ENCODE measurements at regions not wholly inside any gene's neighbourhood (a gene's known extent, or its start where the extent isn't known, plus 50 kb on each side); places are given as distances from the start of the nearest gene placed in this dataset.

DNA sequence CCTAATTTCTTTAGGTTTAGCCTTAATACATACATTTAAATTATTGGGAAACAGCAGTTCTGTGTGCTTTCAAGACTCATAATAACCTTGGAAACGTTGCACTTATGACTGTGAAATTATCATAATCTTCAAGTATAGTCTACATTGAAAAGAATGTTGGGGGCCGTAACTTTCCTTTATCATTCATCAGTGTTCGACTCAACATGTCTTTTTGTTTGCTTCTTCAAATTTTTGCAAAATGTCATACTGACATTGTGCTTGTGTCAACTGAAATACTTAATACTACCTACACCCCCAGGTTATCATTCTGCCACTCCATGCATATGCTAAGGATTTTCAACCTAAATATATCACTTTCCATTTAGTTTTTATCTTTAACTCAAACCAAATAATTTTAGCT is 1562.9 kb downstream of the OLFM4 start:
- TF ChIP-seq EP300 (IDR thresholded peaks at IDR 0.05) (no peak), POLR2A (IDR thresholded peaks at IDR 0.05) (no peak)
- TF ChIP-seq, protein P1, sequence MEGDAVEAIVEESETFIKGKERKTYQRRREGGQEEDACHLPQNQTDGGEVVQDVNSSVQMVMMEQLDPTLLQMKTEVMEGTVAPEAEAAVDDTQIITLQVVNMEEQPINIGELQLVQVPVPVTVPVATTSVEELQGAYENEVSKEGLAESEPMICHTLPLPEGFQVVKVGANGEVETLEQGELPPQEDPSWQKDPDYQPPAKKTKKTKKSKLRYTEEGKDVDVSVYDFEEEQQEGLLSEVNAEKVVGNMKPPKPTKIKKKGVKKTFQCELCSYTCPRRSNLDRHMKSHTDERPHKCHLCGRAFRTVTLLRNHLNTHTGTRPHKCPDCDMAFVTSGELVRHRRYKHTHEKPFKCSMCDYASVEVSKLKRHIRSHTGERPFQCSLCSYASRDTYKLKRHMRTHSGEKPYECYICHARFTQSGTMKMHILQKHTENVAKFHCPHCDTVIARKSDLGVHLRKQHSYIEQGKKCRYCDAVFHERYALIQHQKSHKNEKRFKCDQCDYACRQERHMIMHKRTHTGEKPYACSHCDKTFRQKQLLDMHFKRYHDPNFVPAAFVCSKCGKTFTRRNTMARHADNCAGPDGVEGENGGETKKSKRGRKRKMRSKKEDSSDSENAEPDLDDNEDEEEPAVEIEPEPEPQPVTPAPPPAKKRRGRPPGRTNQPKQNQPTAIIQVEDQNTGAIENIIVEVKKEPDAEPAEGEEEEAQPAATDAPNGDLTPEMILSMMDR (IDR thresholded peaks at IDR 0.05): no peak

Data from tibial nerve (tissue), 4 donors.